DOHH2 (cell line): ENCODE measurements at regions not wholly inside any gene's neighbourhood (a gene's known extent, or its start where the extent isn't known, plus 50 kb on each side); places are given as distances from the start of the nearest gene placed in this dataset.

Experiments
- CTCF ChIP-seq: fragments of 200-600 bp; sonication (generic); IDR thresholded peaks from one replicate; pipeline ENCODE4 v1.5.1; 2014; ENCODE audit warnings: antibody characterized with exemption, mild to moderate bottlenecking, low read depth, low read length; ENCODE audit not compliant: poor library complexity, severe bottlenecking
- EZH2phosphoT487 ChIP-seq: fragments of 200-600 bp; sonication (generic); IDR thresholded peaks from 2 replicates; pipeline ENCODE4 v1.6.1; 2017; ENCODE audit warnings: borderline replicate concordance, mild to moderate bottlenecking, antibody characterized with exemption, low read length, moderate library complexity, mixed read lengths

GRCh38 chr4:130054908-130055307, 959.0 kb downstream of the C4orf33 start:
- TF ChIP-seq CTCF (no peak), EZH2phosphoT487 (no peak)
